ENCODE measurements at regions not wholly inside any gene's neighbourhood (a gene's known extent, or its start where the extent isn't known, plus 50 kb on each side); places are given as distances from the start of the nearest gene placed in this dataset.
"Not testable (repeated sequence)": the region's sequence is repeated elsewhere in the genome, so short reads cannot be mapped to it uniquely, and the experiment has no call there.

DNA sequence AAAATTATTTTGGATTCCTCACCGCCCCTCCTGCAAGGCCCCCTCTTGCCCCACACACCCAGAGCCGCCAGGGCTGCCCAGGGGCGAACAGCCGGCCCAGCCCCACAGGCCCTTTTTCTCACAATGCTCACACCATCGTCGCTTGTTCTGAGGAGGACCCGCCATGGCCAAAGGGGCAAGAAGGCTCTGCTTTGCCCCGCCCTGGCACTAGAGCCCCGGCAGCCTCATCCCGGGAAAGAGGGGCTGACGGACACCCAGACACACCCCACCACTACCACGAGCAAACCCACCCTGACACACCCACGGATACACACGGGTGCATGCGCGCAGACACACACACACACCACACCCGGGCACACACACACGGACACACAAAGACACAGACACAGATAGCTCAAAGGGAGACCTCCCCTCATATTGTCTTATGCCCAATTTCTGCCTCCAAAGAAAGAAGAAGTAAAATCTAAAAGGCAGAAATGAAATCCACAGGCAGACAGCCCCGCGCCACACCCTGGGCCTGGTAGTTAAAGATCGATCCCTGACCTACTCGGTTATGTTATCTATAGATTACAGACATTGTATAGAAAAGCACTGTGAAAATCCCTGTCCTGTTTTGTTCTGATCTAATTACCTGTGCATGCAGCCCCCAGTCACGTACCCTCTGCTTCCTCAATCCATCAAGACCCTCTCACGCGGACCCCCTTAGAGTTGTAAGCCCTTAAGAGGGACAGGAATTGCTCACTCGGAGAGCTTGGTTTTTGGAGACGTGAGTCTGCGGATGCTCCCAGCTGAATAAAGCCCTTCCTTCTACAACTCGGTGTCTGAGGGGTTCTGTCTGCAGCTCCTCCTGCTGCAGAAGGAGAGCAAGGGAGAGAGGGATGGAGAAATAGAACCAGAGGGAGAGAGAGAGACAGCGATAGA lies 1610.9 kb downstream of the SPATA31A7 start:
- ChIA-PET CTCF (ENCODE audit: partially characterized antibody) (interaction anchor here (1.4 kb wide), 1 partner anchor 1017 kb away, joined by 5 read pairs; no protein-coding TSS in a partner anchor), POLR2A (ENCODE audit: partially characterized antibody) (interaction anchor here (1.3 kb wide), 1 partner anchor 1017 kb away, joined by 9 read pairs; no protein-coding TSS in a partner anchor)
- not testable (repeated sequence) for FAIRE-seq; H3K56ac ChIP-seq (replicated peaks; ENCODE audit: insufficient read length, low read depth, low read length); H2BK20ac ChIP-seq (ENCODE audit: low read length); H4K8ac ChIP-seq (ENCODE audit: extremely low read depth, insufficient read depth, low read length); H2AK5ac ChIP-seq (ENCODE audit: low read depth, low read length); H2BK15ac ChIP-seq (ENCODE audit: low read length); H4K20me1 ChIP-seq (replicated peaks in 1 of 2; ENCODE audit: control insufficient read depth in 1 of 2, insufficient read depth in 2 of 2, low read length in 2 of 2); H3K23me2 ChIP-seq (ENCODE audit: low read depth, low read length); H2BK120ac ChIP-seq (replicated peaks; ENCODE audit: low read depth, low read length); H4K5ac ChIP-seq (ENCODE audit: insufficient read length, low read depth, low read length); H3K23ac ChIP-seq (ENCODE audit: insufficient read length); H2AFZ ChIP-seq (ENCODE audit: low read length); H4K91ac ChIP-seq (replicated peaks; ENCODE audit: insufficient read length, low read length); H3K27ac ChIP-seq (ENCODE audit: low read depth, low read length); H3K36me3 ChIP-seq (ENCODE audit: control insufficient read depth in 2 of 4, insufficient read depth in 4 of 4, low read length in 3 of 4); H3K18ac ChIP-seq (ENCODE audit: extremely low read depth, low read length); H3K79me1 ChIP-seq (ENCODE audit: low read depth, low read length); H3K14ac ChIP-seq (ENCODE audit: insufficient read length); H3K9me3 ChIP-seq (ENCODE audit: insufficient read depth in 2 of 2, low read depth in 1 of 2, low read length in 1 of 2); H3K79me2 ChIP-seq (ENCODE audit: control insufficient read depth in 1 of 2, insufficient read depth in 2 of 2, low read length in 2 of 2); H3K4ac ChIP-seq (replicated peaks; ENCODE audit: insufficient read length, low read depth, low read length); H3K9ac ChIP-seq (replicated peaks in 1 of 4; ENCODE audit: extremely low read depth in 1 of 4, low read depth in 3 of 4, low read length in 3 of 4); H2BK5ac ChIP-seq (ENCODE audit: low read depth, low read length)
- Histone ChIP-seq H3K27me3 (replicated peaks in 1 of 4; ENCODE audit: control insufficient read depth in 3 of 4, extremely low read depth in 1 of 4, insufficient read depth in 3 of 4, low read length in 3 of 4) (peaks cover 38 to 69% (median 55%) of the 10 kb centered on the region in 4 experiments), H3K4me3 (ENCODE audit: extremely low read depth in 1 of 4, insufficient read depth in 2 of 4, low read depth in 3 of 4, low read length in 4 of 4) (peak overlapping the region in 3 of 4 experiments; percentile 4 to 64 (median 5); a peak in 5 of 8 replicates), H3K4me1 (replicated peaks in 1 of 4; ENCODE audit: control insufficient read depth in 3 of 4, insufficient read depth in 4 of 4, low read length in 3 of 4) (peaks cover 0 to 16% (median 8%) of the 10 kb centered on the region in 4 experiments; a peak in 6 of 7 replicates), H2BK12ac (ENCODE audit: low read depth, low read length) (peak overlapping the region; percentile 12; the same call in 1 of the 2 replicates), H3K4me2 (ENCODE audit: insufficient read depth in 1 of 2, low read depth in 2 of 2, low read length in 2 of 2) (peak overlapping the region; percentile 74 to 76; a peak in 3 of 4 replicates)
- 14% methylated on average over 29 of the region's 30 CpGs; no CpG with 5 or more reads in 1 of the 2 experiments for WGBS, 2 experiments (ENCODE audit: extremely low coverage in 1 of 2, insufficient coverage in 1 of 2, insufficient read length in 1 of 2, insufficient replicate concordance in 2 of 2, low coverage in 1 of 2, low lambda C conversion rate in 2 of 2, missing lambda C conversion rate in 1 of 2)
- peak; percentile 79 for TF ChIP-seq RNF2 (IDR thresholded peaks at IDR 0.05; ENCODE audit: borderline replicate concordance, low read depth, low read length, missing control alignments, poor library complexity, severe bottlenecking)
- 0 out of 4 replicates have a peak, but pooled peaks of 1 of the 2 experiments have one; percentile 14 for TF ChIP-seq SIN3A (conservative IDR thresholded peaks at IDR 0.05 in 1 of 2, IDR thresholded peaks at IDR 0.05 in 1 of 2; ENCODE audit: low read depth in 1 of 2, low read length in 2 of 2)
- peak; percentile 25 for TF ChIP-seq KDM4A (IDR thresholded peaks at IDR 0.05; ENCODE audit: low read depth, low read length, severe bottlenecking)
- TF ChIP-seq EZH2 (IDR thresholded peaks at IDR 0.05; ENCODE audit: low read depth, low read length, severe bottlenecking), result peak; percentile 47
- peak; percentile 60 for TF ChIP-seq SUZ12 (IDR thresholded peaks at IDR 0.05; ENCODE audit: low read length)
- DNase-seq (ENCODE audit: low read depth in 1 of 2, low spot score in 2 of 2), result peak in 1 of 2 experiments; percentile 86
